ENCODE measurements at regions not wholly inside any gene's neighbourhood (a gene's known extent, or its start where the extent isn't known, plus 50 kb on each side); places are given as distances from the start of the nearest gene placed in this dataset.

- Histone ChIP-seq H4K20me1 (ENCODE audit: insufficient read depth) (no peaks in the 10 kb centered on the region), H3K4me2 (no peak overlapping the region), H3K27me3 (ENCODE audit: insufficient read depth, low read depth) (peaks cover 46% of the 10 kb centered on the region), H3K27ac (no peak overlapping the region), H3K79me2 (ENCODE audit: low read depth) (no peaks in the 10 kb centered on the region), H2AFZ (no peak overlapping the region), H3K4me3 (no peak overlapping the region), H3K4me1 (replicated peaks; ENCODE audit: insufficient read depth) (no peaks in the 10 kb centered on the region), H3K36me3 (ENCODE audit: low read depth) (no peaks in the 10 kb centered on the region), H3K9me2 (ENCODE audit: insufficient read depth) (no peaks in the 10 kb centered on the region), H3F3A (ENCODE audit: insufficient read depth, low read depth) (no peaks in the 10 kb centered on the region), H3K9me3 (ENCODE audit: insufficient read depth, low read depth) (no peaks in the 10 kb centered on the region)
- BruUV-seq (replicated peaks) = no TSS peak
- ChIA-PET CTCF (no interaction called here), POLR2A (ENCODE audit: unreplicated experiment) (no interaction called here)
- intact Hi-C loops (cut with micrococcal nuclease; ENCODE audit: unreplicated experiment) = no loop called here
- no peak for DNase-seq
- TF ChIP-seq EZH2 (IDR thresholded peaks at IDR 0.05; ENCODE audit: low read depth) (no peak), CTCF (conservative IDR thresholded peaks at IDR 0.05) (no peak)
These were observed 789.9 kb downstream of the UQCRFS1 start for GRCh38 chr19:28422791-28423650.

DNA sequence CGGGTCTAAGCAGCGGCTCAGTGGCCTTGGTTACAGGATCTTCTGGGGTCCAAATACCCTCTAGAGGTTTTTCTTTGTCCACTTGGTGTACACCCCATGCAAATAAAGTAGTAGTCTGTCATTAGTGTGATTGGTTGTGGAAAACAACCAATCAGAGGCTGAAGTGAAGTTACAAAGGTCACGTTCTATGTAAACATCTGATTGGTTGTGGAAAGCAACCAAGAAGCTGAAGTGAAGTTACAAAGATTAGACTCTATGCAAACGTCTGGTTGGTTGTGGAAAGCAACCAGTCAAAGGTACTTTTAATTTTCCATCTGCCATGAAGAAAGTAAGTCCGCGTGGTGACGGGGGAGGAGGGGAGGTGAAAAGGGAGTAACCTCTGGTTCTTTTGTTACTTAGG, 790.9 kb downstream of the UQCRFS1 start:
- Histone ChIP-seq H3K9me2 (ENCODE audit: insufficient read depth) (no peaks in the 10 kb centered on the region), H3F3A (ENCODE audit: insufficient read depth, low read depth) (no peaks in the 10 kb centered on the region), H3K79me2 (ENCODE audit: low read depth) (no peaks in the 10 kb centered on the region), H3K27me3 (ENCODE audit: insufficient read depth, low read depth) (peaks cover 46% of the 10 kb centered on the region), H3K27ac (no peak overlapping the region), H3K4me1 (replicated peaks; ENCODE audit: insufficient read depth) (no peaks in the 10 kb centered on the region), H4K20me1 (ENCODE audit: insufficient read depth) (no peaks in the 10 kb centered on the region), H3K4me3 (no peak overlapping the region), H3K4me2 (no peak overlapping the region), H3K36me3 (ENCODE audit: low read depth) (no peaks in the 10 kb centered on the region), H2AFZ (no peak overlapping the region), H3K9me3 (ENCODE audit: insufficient read depth, low read depth) (no peaks in the 10 kb centered on the region)
- DNase-seq = no peak
- CTCF ChIA-PET = no interaction called here
- POLR2A ChIA-PET (ENCODE audit: unreplicated experiment) = no interaction called here
- TF ChIP-seq CTCF (conservative IDR thresholded peaks at IDR 0.05) (no peak), EZH2 (IDR thresholded peaks at IDR 0.05; ENCODE audit: low read depth) (no peak)
- no TSS peak for BruUV-seq (replicated peaks)
- intact Hi-C loops (cut with micrococcal nuclease; ENCODE audit: unreplicated experiment) = no loop called here

- no peaks in the 10 kb centered on the region for H3K4me1 ChIP-seq (replicated peaks; ENCODE audit: insufficient read depth)
- no peaks in the 10 kb centered on the region for H3K9me2 ChIP-seq (ENCODE audit: insufficient read depth)
- BruUV-seq (replicated peaks) = no TSS peak
- H3K79me2 ChIP-seq (ENCODE audit: low read depth) = no peaks in the 10 kb centered on the region
- no peak overlapping the region for H3K27ac ChIP-seq
- H3K4me3 ChIP-seq = no peak overlapping the region
- no peaks in the 10 kb centered on the region for H3K9me3 ChIP-seq (ENCODE audit: insufficient read depth, low read depth)
- intact Hi-C loops (cut with micrococcal nuclease; ENCODE audit: unreplicated experiment) = no loop called here
- H3K4me2 ChIP-seq = no peak overlapping the region
- no peak for TF ChIP-seq EZH2 (IDR thresholded peaks at IDR 0.05; ENCODE audit: low read depth)
- TF ChIP-seq CTCF (conservative IDR thresholded peaks at IDR 0.05) = no peak
- ChIA-PET CTCF (no interaction called here), POLR2A (ENCODE audit: unreplicated experiment) (no interaction called here)
- H3K36me3 ChIP-seq (ENCODE audit: low read depth) = no peaks in the 10 kb centered on the region
- H3K27me3 ChIP-seq (ENCODE audit: insufficient read depth, low read depth) = peaks cover 41% of the 10 kb centered on the region
- no peaks in the 10 kb centered on the region for H4K20me1 ChIP-seq (ENCODE audit: insufficient read depth)
- DNase-seq = no peak
- H2AFZ ChIP-seq = no peak overlapping the region
- no peaks in the 10 kb centered on the region for H3F3A ChIP-seq (ENCODE audit: insufficient read depth, low read depth)
These were observed 792.0 kb downstream of the UQCRFS1 start for GRCh38 chr19:28420811-28421550.

Measured in PC-9 (cell line).